Astrocyte (in vitro differentiated cells and primary cell): ENCODE measurements at regions not wholly inside any gene's neighbourhood (a gene's known extent, or its start where the extent isn't known, plus 50 kb on each side); places are given as distances from the start of the nearest gene placed in this dataset.

Experiments used
- DNase-seq: peaks from one replicate; pipeline ENCODE4 v3.0.0-alpha.2; 2010; ENCODE audit warnings: low read depth
- FAIRE-seq: peaks from 2 replicates; lab custom pipeline; 2011; peaks lifted over from hg19 to GRCh38; lab: Jason Lieb, UNC
- H2AFZ ChIP-seq: 2 replicates; pipeline ENCODE4 v1.6.0; 2012; ENCODE audit warnings: low read depth, low read length, inconsistent platforms
- H3K27ac ChIP-seq: 2 replicates; pipeline ENCODE4 v1.5.1; 2011; ENCODE audit warnings: low read depth, low read length, inconsistent platforms
- H3K27me3 ChIP-seq: 2 replicates; pipeline ENCODE4 v1.6.0; 2011; ENCODE audit warnings: low read length, inconsistent platforms; ENCODE audit not compliant: insufficient read depth
- H3K36me3 ChIP-seq: 2 replicates; pipeline ENCODE4 v1.5.1; 2011; ENCODE audit warnings: low read length, inconsistent platforms; ENCODE audit not compliant: insufficient read depth
- H3K4me1 ChIP-seq: 2 replicates; pipeline ENCODE4 v1.5.1; 2011; ENCODE audit warnings: low read length, inconsistent platforms; ENCODE audit not compliant: insufficient read depth
- H3K4me2 ChIP-seq: 2 replicates; pipeline ENCODE4 v1.6.0; 2012; ENCODE audit warnings: low read length, inconsistent platforms
- H3K4me3 ChIP-seq: 2 replicates; pipeline ENCODE4 v1.5.1; 2011; ENCODE audit warnings: low read depth, mild to moderate bottlenecking, low read length, inconsistent platforms; ENCODE audit not compliant: insufficient read depth
- H3K79me2 ChIP-seq: 2 replicates; pipeline ENCODE4 v1.6.0; 2012; ENCODE audit warnings: mild to moderate bottlenecking, low read length, inconsistent platforms; ENCODE audit not compliant: insufficient read depth
- H3K9ac ChIP-seq: 2 replicates; pipeline ENCODE4 v1.6.0; 2012; ENCODE audit warnings: mild to moderate bottlenecking, low read length, inconsistent platforms
- H3K9me3 ChIP-seq: 2 replicates; pipeline ENCODE4 v1.5.1; 2012; ENCODE audit warnings: low read depth, mild to moderate bottlenecking, low read length, inconsistent platforms; ENCODE audit not compliant: insufficient read depth
- H4K20me1 ChIP-seq: 2 replicates; pipeline ENCODE4 v1.6.0; 2012; ENCODE audit warnings: low read length, inconsistent platforms; ENCODE audit not compliant: insufficient read depth
- H3K27ac Mint-ChIP-seq: one replicate; pipeline ENCODE4 v1.8.0; 2021; ENCODE audit warnings: mild to moderate bottlenecking, mixed read lengths; ENCODE audit not compliant: unreplicated experiment
- H3K27me3 Mint-ChIP-seq: one replicate; pipeline ENCODE4 v1.8.0; 2021; ENCODE audit warnings: low read depth, mixed read lengths; ENCODE audit not compliant: unreplicated experiment
- H3K36me3 Mint-ChIP-seq: one replicate; pipeline ENCODE4 v1.8.0; 2021; ENCODE audit warnings: low read depth, mixed read lengths; ENCODE audit not compliant: unreplicated experiment
- H3K4me1 Mint-ChIP-seq: one replicate; pipeline ENCODE4 v1.8.0; 2021; ENCODE audit warnings: low read depth, mixed read lengths; ENCODE audit not compliant: unreplicated experiment
- H3K4me3 Mint-ChIP-seq: one replicate; pipeline ENCODE4 v1.8.0; 2021; ENCODE audit warnings: mild to moderate bottlenecking, moderate library complexity, mixed read lengths; ENCODE audit not compliant: unreplicated experiment
- H3K9me3 Mint-ChIP-seq: one replicate; pipeline ENCODE4 v1.8.0; 2021; ENCODE audit warnings: mild to moderate bottlenecking, mixed read lengths; ENCODE audit not compliant: unreplicated experiment
- CTCF ChIP-seq: IDR thresholded peaks from 2 replicates; pipeline ENCODE4 v1.5.1; 2011; ENCODE audit warnings: low read depth, mild to moderate bottlenecking, inconsistent platforms, low read length, moderate library complexity; ENCODE audit not compliant: insufficient read depth
- EZH2 ChIP-seq: IDR thresholded peaks from 2 replicates; pipeline ENCODE4 v1.6.1; 2012; ENCODE audit warnings: mild to moderate bottlenecking, low read length, inconsistent platforms; ENCODE audit not compliant: insufficient read depth

GRCh38 chr4:57200799-57201327, 90.7 kb upstream of the IGFBP7 start:
- TF ChIP-seq EZH2 (no peak), CTCF (no peak)
- H3K9me3 Mint-ChIP-seq: no peaks in the 10 kb centered on the region
- Histone ChIP-seq H3K27me3 (no peaks in the 10 kb centered on the region), H4K20me1 (no peaks in the 10 kb centered on the region), H3K36me3 (no peaks in the 10 kb centered on the region), H3K9me3 (no peaks in the 10 kb centered on the region), H3K4me1 (no peaks in the 10 kb centered on the region), H3K79me2 (no peaks in the 10 kb centered on the region), H2AFZ (peak overlapping the region; percentile 41), H3K9ac (no peak overlapping the region), H3K27ac (no peak overlapping the region), H3K4me3 (no peak overlapping the region), H3K4me2 (no peak overlapping the region)
- FAIRE-seq: no peak
- no peak overlapping the region for H3K27ac Mint-ChIP-seq
- H3K36me3 Mint-ChIP-seq: no peaks in the 10 kb centered on the region
- no peak for DNase-seq
- no peaks in the 10 kb centered on the region for H3K4me1 Mint-ChIP-seq
- H3K27me3 Mint-ChIP-seq: no peaks in the 10 kb centered on the region
- H3K4me3 Mint-ChIP-seq: no peak overlapping the region

GRCh38 chr4:57199267-57199666, 89.1 kb upstream of the IGFBP7 start:
- no peak overlapping the region for H3K4me3 ChIP-seq
- no peak for DNase-seq
- no peak overlapping the region for H3K9ac ChIP-seq
- H2AFZ ChIP-seq: no peak overlapping the region
- Mint-ChIP-seq H3K9me3 (no peaks in the 10 kb centered on the region), H3K4me3 (no peak overlapping the region), H3K27ac (no peak overlapping the region), H3K27me3 (no peaks in the 10 kb centered on the region), H3K36me3 (no peaks in the 10 kb centered on the region), H3K4me1 (no peaks in the 10 kb centered on the region)
- TF ChIP-seq CTCF (no peak), EZH2 (no peak)
- H4K20me1 ChIP-seq: no peaks in the 10 kb centered on the region
- no peak overlapping the region for H3K27ac ChIP-seq
- no peak for FAIRE-seq
- H3K4me1 ChIP-seq: no peaks in the 10 kb centered on the region
- H3K36me3 ChIP-seq: no peaks in the 10 kb centered on the region
- no peak overlapping the region for H3K4me2 ChIP-seq
- no peaks in the 10 kb centered on the region for H3K9me3 ChIP-seq
- no peaks in the 10 kb centered on the region for H3K79me2 ChIP-seq
- no peaks in the 10 kb centered on the region for H3K27me3 ChIP-seq

- Mint-ChIP-seq H3K4me1 (peaks cover 9% of the 10 kb centered on the region), H3K9me3 (peaks cover 3% of the 10 kb centered on the region), H3K27ac (no peak overlapping the region), H3K27me3 (no peaks in the 10 kb centered on the region), H3K36me3 (no peaks in the 10 kb centered on the region), H3K4me3 (no peak overlapping the region)
- DNase-seq (no peak), FAIRE-seq (no peak)
- Histone ChIP-seq H3K9me3 (no peaks in the 10 kb centered on the region), H2AFZ (no peak overlapping the region), H4K20me1 (no peaks in the 10 kb centered on the region), H3K27ac (no peak overlapping the region), H3K4me2 (no peak overlapping the region), H3K27me3 (no peaks in the 10 kb centered on the region), H3K4me3 (no peak overlapping the region), H3K79me2 (no peaks in the 10 kb centered on the region), H3K36me3 (no peaks in the 10 kb centered on the region), H3K9ac (no peak overlapping the region), H3K4me1 (no peaks in the 10 kb centered on the region)
- TF ChIP-seq CTCF (no peak), EZH2 (no peak)
These were observed 85.4 kb upstream of the IGFBP7 start for GRCh38 chr4:57195622-57196021.
